GM21717 (cell line): ENCODE measurements at regions not wholly inside any gene's neighbourhood (a gene's known extent, or its start where the extent isn't known, plus 50 kb on each side); places are given as distances from the start of the nearest gene placed in this dataset.
A peak's percentile ranks its signal among the peaks of the same experiment; 100 is the strongest.

Source experiments
- ATAC-seq: cut with Tn5 transposase; IDR thresholded peaks from one replicate; pipeline ENCODE4 v1.9.1; 2021; ENCODE audit warnings: mild to moderate bottlenecking, moderate library complexity; ENCODE audit not compliant: unreplicated experiment

GRCh38 chr10:78756604-78757343 is 312.0 kb upstream of the ZMIZ1 start:
- ATAC-seq, result no peak

- ATAC-seq, result no peak
These were observed 311.3 kb upstream of the ZMIZ1 start for GRCh38 chr10:78757344-78757925.

- no peak for ATAC-seq
These were observed 310.6 kb upstream of the ZMIZ1 start for GRCh38 chr10:78758176-78758575.

GRCh38 chr10:78759456-78760120 is 309.2 kb upstream of the ZMIZ1 start:
- no peak for ATAC-seq

GRCh38 chr10:78760463-78761310 is 308.1 kb upstream of the ZMIZ1 start:
- ATAC-seq, result no peak

- no peak for ATAC-seq
These were observed 307.4 kb upstream of the ZMIZ1 start for GRCh38 chr10:78761311-78761781.

GRCh38 chr10:78762086-78762630 is 306.6 kb upstream of the ZMIZ1 start:
- ATAC-seq, result no peak

- no peak for ATAC-seq
These were observed 305.5 kb upstream of the ZMIZ1 start for GRCh38 chr10:78763234-78763633.

- ATAC-seq, result peak; percentile 59
These were observed 304.9 kb upstream of the ZMIZ1 start for GRCh38 chr10:78763651-78764395.

- ATAC-seq, result no peak
These were observed 304.3 kb upstream of the ZMIZ1 start for GRCh38 chr10:78764436-78764835.

GRCh38 chr10:78764846-78765430 is 303.8 kb upstream of the ZMIZ1 start:
- no peak for ATAC-seq

GRCh38 chr10:78765726-78766335 is 302.9 kb upstream of the ZMIZ1 start:
- ATAC-seq, result no peak

GRCh38 chr10:78766603-78767002 is 302.2 kb upstream of the ZMIZ1 start:
- no peak for ATAC-seq

- no peak for ATAC-seq
These were observed 300.5 kb upstream of the ZMIZ1 start for GRCh38 chr10:78768041-78768835.

- no peak for ATAC-seq
These were observed 299.9 kb upstream of the ZMIZ1 start for GRCh38 chr10:78768876-78769275.

- ATAC-seq, result no peak
These were observed 299.2 kb upstream of the ZMIZ1 start for GRCh38 chr10:78769526-78769925.

- no peak for ATAC-seq
These were observed 298.3 kb upstream of the ZMIZ1 start for GRCh38 chr10:78770167-78771090.
